Endothelial cell of umbilical vein (primary cell): ENCODE measurements at regions not wholly inside any gene's neighbourhood (a gene's known extent, or its start where the extent isn't known, plus 50 kb on each side); places are given as distances from the start of the nearest gene placed in this dataset.

Source experiments
- BruUV-seq: library from RNA; stranded (reverse); fragments of 400-500 nt; replicated peaks from 2 replicates; lab custom pipeline; 2021; lab: Mats Ljungman, UMichigan
- CTCF ChIA-PET: fragments of 300-600, 350-600 bp; sonication (Branson Sonifier 250); formaldehyde crosslinking; loops from one replicate; lab custom pipeline; 2021; ENCODE audit warnings: antibody characterized with exemption, inconsistent platforms; lab: Charles Lee
- POLR2A ChIA-PET: fragments of 300-600, 350-600 bp; sonication (Branson Sonifier 250); formaldehyde crosslinking; loops from one replicate; lab custom pipeline; 2021; ENCODE audit warnings: antibody characterized with exemption, inconsistent platforms; lab: Charles Lee
- DNase-seq: peaks from one replicate; pipeline ENCODE4 v3.0.0-alpha.2; 2011; ENCODE audit warnings: low read depth, low spot score
- FAIRE-seq: peaks from 2 replicates; lab custom pipeline; 2011; peaks lifted over from hg19 to GRCh38; lab: Jason Lieb, UNC
- H2AFZ ChIP-seq: 2 replicates; pipeline ENCODE4 v1.6.0; 2012; ENCODE audit warnings: low read depth, low read length, control low read depth, inconsistent platforms
- H3K27ac ChIP-seq: 2 replicates; pipeline ENCODE4 v1.5.1; 2011; ENCODE audit warnings: low read depth, mild to moderate bottlenecking, control low read depth, low read length, moderate library complexity; ENCODE audit not compliant: insufficient read depth
- H3K27me3 ChIP-seq, 2 experiments: 2 replicates each; pipeline versions ENCODE4 v1.6.0 to v1.6.1; 2011; ENCODE audit warnings: low read length in 2 of 2, mixed read lengths in 1 of 2; ENCODE audit not compliant: control insufficient read depth in 2 of 2, insufficient read depth in 2 of 2
- H3K36me3 ChIP-seq, 2 experiments: 2 replicates in 1 of 2; 3 replicates in 1 of 2; pipeline ENCODE4 v1.5.1; 2011; ENCODE audit warnings: low read length in 2 of 2, mild to moderate bottlenecking in 1 of 2, moderate library complexity in 1 of 2; ENCODE audit not compliant: control insufficient read depth in 2 of 2, insufficient read depth in 2 of 2; ENCODE audit errors: extremely low read depth in 1 of 2
- H3K4me1 ChIP-seq: 3 replicates; pipeline ENCODE4 v1.5.1; 2011; ENCODE audit warnings: mild to moderate bottlenecking, low read length; ENCODE audit not compliant: control insufficient read depth, insufficient read depth; ENCODE audit errors: extremely low read depth
- H3K4me2 ChIP-seq: 2 replicates; pipeline ENCODE4 v1.6.1; 2011; ENCODE audit warnings: low read length, control low read depth, mixed read lengths; ENCODE audit not compliant: insufficient read depth
- H3K4me3 ChIP-seq, 3 experiments: fragments of 200-600 bp in 1 of 3; sonication (generic), shearing (Covaris generic) in 1 of 3; replicated peaks in 1 of 3; 2 replicates each; pipeline ENCODE4 v1.5.1; 2011 to 2016; ENCODE audit warnings: control low read depth in 3 of 3, low read length in 3 of 3, mild to moderate bottlenecking in 2 of 3, inconsistent platforms in 1 of 3, low read depth in 1 of 3, moderate library complexity in 1 of 3; ENCODE audit not compliant: insufficient read depth in 1 of 3
- H3K79me2 ChIP-seq: 2 replicates; pipeline ENCODE4 v1.6.0; 2012; ENCODE audit warnings: low read length, inconsistent platforms; ENCODE audit not compliant: control insufficient read depth, insufficient read depth
- H3K9ac ChIP-seq: replicated peaks from 2 replicates; pipeline ENCODE3; 2011; ENCODE audit warnings: low read length, control low read depth; ENCODE audit not compliant: insufficient read depth; ENCODE audit errors: extremely low read depth
- H3K9me1 ChIP-seq: replicated peaks from 3 replicates; pipeline ENCODE4 v1.6.0; 2011; ENCODE audit warnings: mild to moderate bottlenecking, low read length; ENCODE audit not compliant: control insufficient read depth, insufficient read depth; ENCODE audit errors: extremely low read depth
- H3K9me3 ChIP-seq: replicated peaks from 2 replicates; pipeline ENCODE4 v1.5.1; 2012; ENCODE audit warnings: low read length, inconsistent platforms; ENCODE audit not compliant: control insufficient read depth, insufficient read depth
- H4K20me1 ChIP-seq: replicated peaks from 2 replicates; pipeline ENCODE3; 2011; ENCODE audit warnings: mild to moderate bottlenecking, low read length; ENCODE audit not compliant: control insufficient read depth, insufficient read depth; ENCODE audit errors: extremely low read depth
- EZH2 ChIP-seq: IDR thresholded peaks from 2 replicates; pipeline ENCODE4 v1.6.1; 2012; ENCODE audit warnings: borderline replicate concordance, low read depth, mild to moderate bottlenecking, moderate library complexity, low read length, inconsistent platforms; ENCODE audit not compliant: severe bottlenecking
- FOS ChIP-seq: IDR thresholded peaks from 2 replicates; pipeline ENCODE4 v1.6.1; 2011; ENCODE audit warnings: mild to moderate bottlenecking, low read length, moderate library complexity, borderline replicate concordance; ENCODE audit not compliant: insufficient read depth
- GATA2 ChIP-seq: IDR thresholded peaks from 2 replicates; pipeline ENCODE4 v1.7.0; 2011; ENCODE audit warnings: low read depth, mild to moderate bottlenecking, moderate library complexity, mixed read lengths, low read length; ENCODE audit not compliant: insufficient read length, insufficient read depth
- JUN ChIP-seq: IDR thresholded peaks from 2 replicates; pipeline ENCODE4 v1.6.1; 2011; ENCODE audit warnings: borderline replicate concordance, low read depth; ENCODE audit not compliant: insufficient read length, insufficient read depth
- MYC ChIP-seq: IDR thresholded peaks from one replicate; pipeline ENCODE4 v1.6.1; 2011; ENCODE audit warnings: mild to moderate bottlenecking, low read depth, low read length
- POLR2A ChIP-seq: IDR thresholded peaks from 2 replicates; pipeline ENCODE4 v1.6.1; 2012; ENCODE audit warnings: low read depth, mild to moderate bottlenecking, control low read depth, low read length
- POLR2AphosphoS5 ChIP-seq: IDR thresholded peaks from 2 replicates; pipeline ENCODE4 v1.6.1; 2012; ENCODE audit warnings: low read depth, mild to moderate bottlenecking, control low read depth, low read length, moderate library complexity; ENCODE audit not compliant: insufficient read depth
- dilution Hi-C: fragments of 300-500 bp; cut with MboI; formaldehyde crosslinking; loops from one replicate; pipeline ENCODE4 v1.15.0; 2019; ENCODE audit warnings: low sequenced_read_pairs; ENCODE audit not compliant: extremely low pct_ligation_motif_present
- intact Hi-C: fragments of 100-400 bp; cut with micrococcal nuclease; formaldehyde crosslinking; loops from one replicate; pipeline ENCODE4 v1.10.0; 2022
- TF ChIP-seq, protein P1 (sequence below): IDR thresholded peaks from 2 replicates; pipeline ENCODE4 v1.6.1; 2011; ENCODE audit not compliant: insufficient read depth, insufficient read length
- TF ChIP-seq, protein P2 (sequence below), 2 donors: IDR thresholded peaks; 1 replicate in 1 of 2; 2 replicates in 1 of 2; pipeline ENCODE4 v1.5.1; 2011; ENCODE audit warnings: low read length in 2 of 2, mild to moderate bottlenecking in 2 of 2, moderate library complexity in 2 of 2, control low read depth in 1 of 2, inconsistent platforms in 1 of 2, low read depth in 1 of 2; ENCODE audit not compliant: insufficient read depth in 1 of 2; ENCODE audit errors: extremely low read depth in 1 of 2

DNA sequence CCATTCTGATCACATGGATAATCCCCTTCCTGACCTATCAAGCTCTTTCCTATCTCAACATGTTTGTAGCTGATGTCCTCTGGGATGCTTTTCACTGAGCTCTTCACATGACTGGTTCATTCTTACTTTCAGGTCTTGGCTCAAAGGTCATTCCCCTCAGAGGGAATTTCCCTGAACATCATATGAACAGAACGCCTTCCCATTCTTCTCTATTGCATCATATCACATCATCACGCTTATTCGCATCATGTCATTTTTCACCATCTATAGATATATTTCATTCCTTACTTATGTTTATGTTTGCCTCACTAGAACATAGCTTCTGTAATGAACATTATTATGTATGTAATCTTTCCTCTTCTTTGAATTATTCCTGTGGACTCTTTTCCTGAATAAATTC, 178.9 kb upstream of the APCDD1 start:
- dilution Hi-C loops, result no loop called here
- TF ChIP-seq MYC (no peak), GATA2 (no peak)
- no peaks in the 10 kb centered on the region for H3K9me3 ChIP-seq
- intact Hi-C loops, result loop anchor here (10.0 kb wide), 1 partner anchor 249 kb away; the partner anchor contains the start of gene NAPG
- no peak overlapping the region for H3K9ac ChIP-seq
- H3K4me1 ChIP-seq, result peaks cover 8% of the 10 kb centered on the region
- H3K36me3 ChIP-seq, result no peaks in the 10 kb centered on the region
- H2AFZ ChIP-seq, result no peak overlapping the region
- no peaks in the 10 kb centered on the region for H4K20me1 ChIP-seq
- no peak overlapping the region for H3K27ac ChIP-seq
- no peaks in the 10 kb centered on the region for H3K79me2 ChIP-seq
- FAIRE-seq (no peak), DNase-seq (no peak)
- H3K4me2 ChIP-seq, result no peak overlapping the region
- peaks cover 0 to 6% of the 10 kb centered on the region in 2 experiments for H3K27me3 ChIP-seq
- BruUV-seq, result no TSS peak
- ChIA-PET POLR2A (no interaction called here), CTCF (no interaction called here)
- no peak overlapping the region for H3K4me3 ChIP-seq
- H3K9me1 ChIP-seq, result no peaks in the 10 kb centered on the region

DNA sequence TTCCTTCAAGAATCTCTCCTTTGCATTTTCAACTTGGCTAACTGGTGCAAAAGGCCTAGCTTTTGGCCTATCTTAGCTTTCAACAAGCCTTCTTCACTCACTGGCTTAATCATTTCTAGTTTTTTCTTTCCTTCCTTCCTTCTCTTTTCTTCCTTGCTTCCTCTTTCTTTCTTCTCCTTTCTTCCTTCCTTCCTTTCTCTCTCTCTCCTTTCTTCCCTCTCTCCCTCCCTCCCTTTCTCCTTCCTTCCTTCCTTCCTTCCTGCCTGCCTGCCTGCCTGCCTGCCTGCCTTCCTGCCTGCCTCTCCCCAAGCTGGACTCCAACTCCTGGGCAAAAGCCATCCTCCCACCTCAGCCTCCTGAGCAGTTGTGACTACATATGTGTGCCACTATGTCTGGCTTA, 176.2 kb upstream of the APCDD1 start:
- BruUV-seq, result no TSS peak
- dilution Hi-C loops (no loop called here), intact Hi-C loops (loop anchor here (10.0 kb wide), 1 partner anchor 247 kb away; the partner anchor contains the start of gene NAPG)
- Histone ChIP-seq H3K4me2 (no peak overlapping the region), H3K4me3 (no peak overlapping the region), H3K27ac (no peak overlapping the region), H3K36me3 (no peaks in the 10 kb centered on the region), H3K79me2 (no peaks in the 10 kb centered on the region), H3K9me3 (no peaks in the 10 kb centered on the region), H4K20me1 (no peaks in the 10 kb centered on the region), H3K9me1 (no peaks in the 10 kb centered on the region), H3K4me1 (no peaks in the 10 kb centered on the region), H3K27me3 (peaks cover 0 to 6% of the 10 kb centered on the region in 2 experiments), H3K9ac (no peak overlapping the region), H2AFZ (no peak overlapping the region)
- no peak for TF ChIP-seq EZH2
- TF ChIP-seq POLR2AphosphoS5, result no peak
- TF ChIP-seq JUN, result no peak
- no peak for TF ChIP-seq FOS
- no peak for TF ChIP-seq MYC
- TF ChIP-seq POLR2A, result no peak
- TF ChIP-seq GATA2, result no peak
- TF ChIP-seq, protein P1, sequence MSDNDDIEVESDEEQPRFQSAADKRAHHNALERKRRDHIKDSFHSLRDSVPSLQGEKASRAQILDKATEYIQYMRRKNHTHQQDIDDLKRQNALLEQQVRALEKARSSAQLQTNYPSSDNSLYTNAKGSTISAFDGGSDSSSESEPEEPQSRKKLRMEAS, result no peak
- TF ChIP-seq, protein P2, sequence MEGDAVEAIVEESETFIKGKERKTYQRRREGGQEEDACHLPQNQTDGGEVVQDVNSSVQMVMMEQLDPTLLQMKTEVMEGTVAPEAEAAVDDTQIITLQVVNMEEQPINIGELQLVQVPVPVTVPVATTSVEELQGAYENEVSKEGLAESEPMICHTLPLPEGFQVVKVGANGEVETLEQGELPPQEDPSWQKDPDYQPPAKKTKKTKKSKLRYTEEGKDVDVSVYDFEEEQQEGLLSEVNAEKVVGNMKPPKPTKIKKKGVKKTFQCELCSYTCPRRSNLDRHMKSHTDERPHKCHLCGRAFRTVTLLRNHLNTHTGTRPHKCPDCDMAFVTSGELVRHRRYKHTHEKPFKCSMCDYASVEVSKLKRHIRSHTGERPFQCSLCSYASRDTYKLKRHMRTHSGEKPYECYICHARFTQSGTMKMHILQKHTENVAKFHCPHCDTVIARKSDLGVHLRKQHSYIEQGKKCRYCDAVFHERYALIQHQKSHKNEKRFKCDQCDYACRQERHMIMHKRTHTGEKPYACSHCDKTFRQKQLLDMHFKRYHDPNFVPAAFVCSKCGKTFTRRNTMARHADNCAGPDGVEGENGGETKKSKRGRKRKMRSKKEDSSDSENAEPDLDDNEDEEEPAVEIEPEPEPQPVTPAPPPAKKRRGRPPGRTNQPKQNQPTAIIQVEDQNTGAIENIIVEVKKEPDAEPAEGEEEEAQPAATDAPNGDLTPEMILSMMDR (IDR thresholded peaks at IDR 0.05; ENCODE audit: extremely low read depth in 1 of 2, insufficient read depth in 1 of 2, low read depth in 1 of 2, low read length in 2 of 2), result no peak
- ChIA-PET POLR2A (no interaction called here), CTCF (interaction anchor here (1.6 kb wide), 1 partner anchor 13 kb away, joined by 4 read pairs; no protein-coding TSS in a partner anchor)
- FAIRE-seq (no peak), DNase-seq (no peak)
